NCI-H82 (cell line): ENCODE measurements at regions not wholly inside any gene's neighbourhood (a gene's known extent, or its start where the extent isn't known, plus 50 kb on each side); places are given as distances from the start of the nearest gene placed in this dataset.

Source experiments
- DNase-seq: peaks from one replicate; lab custom pipeline; 2025; lab: John Stamatoyannopoulos, UW

DNA sequence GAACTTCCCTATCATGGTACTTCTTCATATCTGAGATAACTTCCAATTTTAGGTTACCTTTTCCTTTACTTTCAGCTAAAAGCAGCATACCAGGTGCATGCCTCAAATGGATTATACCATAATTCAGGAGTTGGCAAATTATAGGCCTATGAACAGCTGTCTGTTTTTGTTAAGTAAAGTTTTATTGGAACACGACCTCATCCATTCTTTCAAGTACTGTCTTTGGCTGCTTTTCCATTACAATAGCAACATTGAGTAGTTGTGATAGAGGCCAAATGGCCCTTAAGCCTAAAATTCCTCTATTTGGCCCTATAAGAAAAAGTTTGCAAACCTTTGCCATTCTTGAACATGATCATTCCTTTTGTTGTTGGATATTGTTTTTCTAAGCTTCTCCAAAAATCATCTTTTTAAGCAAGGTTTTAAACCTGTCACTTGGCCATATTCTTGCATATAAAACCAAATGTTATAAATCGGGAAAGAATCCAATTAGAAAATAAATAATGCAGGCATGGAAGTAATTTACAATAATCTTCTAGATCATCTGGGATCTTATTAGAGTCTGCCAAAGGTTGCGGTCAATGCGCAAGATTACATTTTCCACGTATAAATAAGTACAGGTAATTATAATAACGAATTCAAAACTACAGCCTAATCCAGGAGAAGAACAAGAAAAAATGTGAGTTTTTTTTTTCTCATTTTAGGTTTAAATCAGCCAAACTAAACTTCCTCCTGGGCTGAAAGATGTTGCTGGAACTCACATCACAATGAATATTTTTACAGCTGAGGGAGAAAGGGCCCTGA, 226.5 kb upstream of the ANKRD55 start:
- no peak for DNase-seq

DNA sequence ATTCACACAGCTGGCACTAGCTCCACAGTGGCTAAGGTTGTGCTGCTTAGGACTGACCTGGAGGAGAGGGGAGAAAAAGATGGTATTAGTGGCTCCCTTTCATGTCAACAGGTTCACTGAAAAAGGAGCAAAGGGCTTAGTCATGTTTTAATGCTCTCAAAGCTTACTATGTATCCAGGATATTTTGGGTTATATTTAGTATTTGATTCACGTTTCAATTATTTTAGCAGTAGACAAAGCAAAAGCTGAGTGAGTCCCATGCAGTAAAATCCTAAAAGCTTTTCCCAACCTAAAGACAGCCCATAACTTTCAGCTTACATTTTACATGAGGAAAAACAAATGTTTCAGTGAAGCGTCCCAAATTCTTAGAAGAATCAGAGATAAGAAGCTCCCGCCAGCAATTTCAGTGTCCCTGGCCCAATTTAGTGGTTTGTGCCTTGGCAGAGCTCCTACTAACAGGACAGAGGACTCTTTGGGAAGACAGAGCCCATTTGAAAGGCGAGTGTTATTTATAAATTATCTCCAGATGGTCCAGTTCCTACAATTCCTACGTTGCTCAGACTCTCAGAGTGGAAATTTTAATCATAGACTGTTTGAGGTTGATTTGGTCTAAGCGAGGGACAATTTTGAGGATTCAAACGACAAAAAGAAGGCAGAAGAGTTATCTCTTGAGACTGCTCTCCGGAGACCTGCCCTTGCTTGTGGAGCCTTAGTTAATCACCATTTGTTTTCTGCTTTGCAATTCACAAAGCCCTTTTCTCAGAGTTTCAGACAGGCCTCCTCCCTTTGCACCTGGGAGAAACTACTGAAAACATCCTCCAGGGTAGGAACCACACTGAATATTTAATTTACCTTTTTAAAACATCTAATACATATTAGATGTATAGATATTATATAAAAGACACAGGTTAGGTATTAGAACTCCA, 225.0 kb upstream of the ANKRD55 start:
- DNase-seq = no peak

DNA sequence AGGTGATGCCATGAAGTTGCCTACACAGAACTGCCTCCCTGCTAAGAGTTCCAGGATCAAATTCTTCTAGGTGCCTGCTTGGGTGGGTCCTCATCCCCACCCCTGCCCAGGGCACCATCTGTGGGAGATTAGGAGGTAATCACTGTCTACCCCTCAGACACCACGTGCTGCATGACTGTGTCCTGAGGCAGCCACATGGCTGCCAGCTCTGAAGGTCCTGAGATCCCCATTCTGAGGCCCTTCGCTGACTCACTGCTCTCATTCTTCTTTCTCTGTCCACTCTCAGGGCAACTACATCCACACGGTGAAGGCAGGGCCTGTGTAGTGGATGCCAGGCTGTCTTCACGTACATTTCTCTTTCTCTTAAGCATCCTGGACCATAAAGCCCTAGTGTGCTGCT, 222.9 kb upstream of the ANKRD55 start:
- DNase-seq = peak; percentile 37

DNA sequence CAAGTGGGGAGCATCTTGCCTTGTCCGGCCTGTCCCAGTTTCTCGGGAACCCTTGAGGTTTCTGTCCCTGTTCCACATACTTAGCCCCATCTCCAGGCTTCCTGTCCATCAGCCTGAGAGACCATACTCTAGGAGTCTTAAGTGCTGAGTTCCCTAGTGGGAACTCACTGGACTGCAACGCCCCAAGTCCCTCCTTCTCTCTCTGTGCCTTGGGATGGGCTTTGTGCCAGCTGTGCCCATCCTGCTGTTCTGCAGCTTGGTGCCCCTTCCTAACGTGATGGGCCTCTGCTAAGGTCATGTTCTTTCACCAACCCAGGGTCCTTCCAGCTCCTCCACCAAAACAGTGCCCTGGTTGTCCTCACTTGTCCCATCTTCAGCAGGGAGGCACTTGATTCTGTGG, 222.3 kb upstream of the ANKRD55 start:
- DNase-seq = no peak

DNA sequence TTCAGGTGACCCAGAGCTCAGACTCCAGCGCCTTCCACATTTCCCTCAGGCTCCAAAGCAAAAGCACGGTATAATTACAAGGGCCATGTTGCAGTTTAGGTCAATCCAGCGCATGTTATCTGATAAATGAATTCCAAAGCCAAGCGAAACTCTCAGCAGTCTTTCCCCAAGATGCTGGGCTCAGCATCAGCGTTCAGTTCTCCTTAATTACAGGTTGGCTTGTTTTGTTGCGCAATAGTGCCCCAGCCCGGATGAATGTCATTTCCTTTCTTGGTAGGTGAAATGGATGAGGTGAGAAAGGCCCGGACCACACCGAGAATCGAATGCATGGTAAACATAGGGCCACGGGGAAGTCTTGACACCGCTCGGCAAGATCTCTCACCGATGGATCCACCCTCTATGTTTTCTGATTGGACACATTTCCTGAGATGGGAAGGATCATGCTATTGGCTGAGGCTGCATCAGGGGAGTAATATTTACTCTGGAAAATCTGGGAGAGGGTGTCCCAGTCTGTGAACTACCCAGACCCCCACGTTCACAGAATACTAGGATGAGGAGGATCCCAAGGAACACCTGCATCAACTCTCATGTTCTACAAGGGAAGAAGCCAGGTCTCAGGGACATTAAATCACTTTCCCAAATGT, 221.2 kb upstream of the ANKRD55 start:
- DNase-seq = no peak

DNA sequence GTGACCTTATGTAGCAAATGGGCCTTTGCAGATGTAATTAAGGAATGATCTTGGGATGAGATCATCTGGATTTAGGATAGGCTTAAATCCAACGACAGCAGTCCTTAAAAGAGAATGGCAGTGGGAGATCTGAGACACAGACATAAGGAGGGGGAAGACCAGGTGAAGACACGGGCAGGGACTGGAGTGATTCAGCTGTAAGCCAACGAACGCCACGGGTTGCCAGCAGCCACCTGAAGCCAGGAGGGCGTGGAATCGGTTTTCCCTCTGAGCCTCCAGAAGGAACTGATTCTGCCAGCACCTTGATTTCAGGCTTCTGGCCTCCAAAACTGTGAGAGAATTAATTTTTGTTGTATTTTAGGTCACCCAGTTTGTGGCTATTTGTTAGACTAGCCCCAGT, 218.6 kb upstream of the ANKRD55 start:
- peak; percentile 64 for DNase-seq

DNA sequence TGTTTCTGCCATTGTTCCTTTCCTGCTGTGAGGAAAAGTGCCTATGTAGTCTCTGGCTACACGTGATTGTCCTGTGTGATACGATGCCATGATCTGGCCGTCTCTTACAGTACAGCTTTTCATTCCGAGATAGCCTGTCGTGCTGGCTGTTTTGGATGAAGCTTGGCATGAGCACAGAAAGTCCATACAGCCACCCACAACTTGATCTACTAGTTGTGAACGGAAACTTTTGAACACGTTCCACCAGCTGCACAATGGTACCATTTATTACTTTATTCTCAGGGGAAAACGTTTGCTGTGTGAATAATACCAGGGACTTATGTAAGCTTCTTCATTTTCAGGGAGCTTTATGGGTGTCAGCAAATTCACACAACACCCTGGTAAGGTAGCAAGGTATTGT, 217.6 kb upstream of the ANKRD55 start:
- DNase-seq = no peak

DNA sequence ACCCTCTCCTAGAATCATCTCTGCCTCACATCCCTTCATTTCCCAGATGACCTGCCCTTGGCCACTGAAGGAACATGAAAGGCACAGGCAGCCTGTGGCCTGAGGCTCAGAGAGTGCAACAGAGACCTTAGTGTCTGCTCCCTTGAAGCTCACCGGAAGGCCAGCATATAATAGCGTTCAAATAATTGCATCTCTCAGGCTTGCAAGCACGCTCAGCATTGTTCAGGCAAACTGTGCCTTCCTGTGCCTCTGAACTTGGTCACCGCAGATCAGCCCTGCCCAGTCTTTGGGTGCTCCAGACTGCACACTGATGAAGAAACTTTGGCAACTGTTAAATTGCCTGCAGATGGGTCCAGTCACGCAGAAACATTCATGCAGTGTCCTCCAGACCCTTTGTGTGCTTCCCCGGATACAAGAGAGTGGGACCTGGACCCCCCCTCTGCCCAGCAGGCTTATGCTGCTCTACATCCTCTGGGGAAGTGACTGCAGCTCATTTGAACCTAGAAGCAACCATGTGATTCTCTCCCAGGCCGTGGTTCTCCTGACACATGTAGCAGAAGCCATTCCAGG, 216.0 kb upstream of the ANKRD55 start:
- DNase-seq = no peak

DNA sequence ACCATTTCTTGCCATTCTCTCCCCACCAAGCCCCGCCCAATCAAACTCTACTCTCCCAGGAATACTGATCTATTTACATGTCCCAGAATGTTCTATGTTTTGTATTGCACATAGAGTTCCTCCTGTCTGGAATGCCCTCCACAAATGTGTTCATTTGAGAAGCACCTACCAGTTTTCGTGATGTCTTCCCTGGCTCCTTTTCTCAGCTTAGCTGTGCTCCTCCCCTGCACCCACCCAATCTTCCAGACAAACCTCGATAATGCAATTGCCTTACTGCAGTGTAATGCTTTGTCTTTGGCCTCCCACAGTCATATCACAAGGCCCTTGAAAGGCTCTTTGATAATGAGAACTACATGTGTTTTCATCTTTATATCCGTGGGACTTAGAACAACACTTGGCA, 214.5 kb upstream of the ANKRD55 start:
- DNase-seq = no peak

DNA sequence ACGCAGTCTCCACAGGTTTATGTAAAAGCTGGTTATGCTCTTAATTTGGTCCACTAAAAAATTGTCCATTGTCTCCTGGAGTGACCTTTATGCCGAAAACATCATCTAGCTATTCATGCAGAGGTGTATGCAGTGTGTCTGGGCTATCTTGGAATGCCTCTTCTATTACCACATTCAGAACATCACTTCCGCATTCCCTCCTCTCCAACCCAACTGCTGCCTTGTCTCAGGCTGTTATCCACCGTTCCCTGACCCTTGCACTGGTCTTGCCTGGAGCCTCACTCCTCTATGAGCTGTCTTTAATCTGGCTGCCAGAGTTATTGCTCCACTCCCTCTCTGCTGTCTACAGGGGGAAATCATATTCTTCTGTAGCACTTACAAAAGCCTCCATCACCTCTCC, 214.1 kb upstream of the ANKRD55 start:
- DNase-seq = no peak

DNA sequence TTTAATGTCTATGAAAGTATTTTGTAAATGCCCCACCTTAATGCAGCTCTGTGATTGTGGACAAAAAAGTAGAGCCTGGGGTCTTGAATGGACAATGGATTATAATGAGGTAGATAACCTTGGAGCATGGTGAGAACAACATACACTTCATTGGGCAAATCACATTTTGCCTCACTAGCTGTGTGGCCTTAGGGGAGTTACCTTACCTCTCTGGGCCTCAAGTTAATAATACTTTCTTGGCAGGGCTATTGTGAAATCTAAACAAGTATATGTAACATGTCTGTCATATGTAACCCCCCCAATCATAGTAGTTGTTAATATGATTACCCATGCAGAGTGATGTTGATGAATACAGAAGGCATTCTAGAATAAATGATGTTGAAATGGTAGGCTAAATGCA, 213.6 kb upstream of the ANKRD55 start:
- no peak for DNase-seq

DNA sequence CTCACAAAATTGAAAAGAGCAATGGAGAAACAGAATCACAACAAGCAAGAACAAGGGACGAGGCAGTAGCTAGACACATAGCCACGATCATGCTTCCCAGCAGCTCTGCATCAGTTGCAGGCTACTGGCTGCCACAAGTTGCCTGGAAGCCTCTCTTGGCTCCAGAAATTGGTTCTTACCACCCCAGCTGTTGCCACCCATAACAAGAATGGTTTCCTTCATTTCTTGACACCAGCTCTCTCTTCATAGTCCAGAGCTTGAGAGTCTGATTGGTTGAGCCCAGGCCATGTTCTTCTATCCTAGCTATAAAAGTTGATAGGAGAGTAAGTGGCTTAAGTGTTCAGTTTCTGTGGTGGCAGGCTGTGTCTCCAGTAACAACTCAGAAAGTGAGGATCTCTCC, 210.7 kb upstream of the ANKRD55 start:
- DNase-seq = peak; percentile 5

DNA sequence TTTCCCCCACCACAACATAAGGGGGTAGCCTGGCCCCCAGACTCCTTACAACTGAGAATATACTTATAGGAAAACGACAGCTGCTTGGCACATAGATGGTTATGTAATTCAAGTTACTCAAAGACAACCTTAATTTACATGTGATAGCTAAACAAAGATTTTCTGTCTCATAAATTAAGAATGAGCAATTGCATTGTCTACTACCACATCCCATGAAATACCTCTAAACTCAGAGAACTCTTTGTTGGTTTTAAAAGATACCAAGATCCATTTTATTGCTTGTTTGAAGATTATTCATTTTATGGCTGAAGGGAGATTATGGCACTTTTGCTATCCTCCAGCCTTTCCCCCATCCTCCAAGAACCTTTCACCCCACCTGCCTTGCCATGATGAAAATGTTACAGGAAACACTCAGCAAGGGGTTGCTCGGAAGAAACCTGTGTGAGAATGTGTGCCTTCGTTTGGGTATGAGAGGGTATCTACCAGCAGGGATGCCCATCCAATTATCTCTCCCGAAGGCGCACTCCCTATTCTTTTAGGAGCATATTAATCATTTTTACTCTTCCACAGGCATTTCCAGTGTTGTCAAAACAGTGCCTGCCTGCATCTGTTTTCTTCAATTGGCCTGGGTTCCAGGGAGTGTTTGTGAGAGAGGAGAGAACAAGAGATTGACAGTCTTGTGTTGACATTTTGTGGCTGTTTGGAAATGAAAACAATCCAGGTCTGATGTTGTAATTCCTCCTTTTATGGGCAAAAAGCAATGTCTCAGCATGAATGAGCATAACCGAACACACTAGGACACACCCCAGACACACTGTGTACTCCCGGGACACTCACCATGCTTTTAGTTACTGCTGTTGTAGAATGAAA, 208.0 kb upstream of the ANKRD55 start:
- no peak for DNase-seq

DNA sequence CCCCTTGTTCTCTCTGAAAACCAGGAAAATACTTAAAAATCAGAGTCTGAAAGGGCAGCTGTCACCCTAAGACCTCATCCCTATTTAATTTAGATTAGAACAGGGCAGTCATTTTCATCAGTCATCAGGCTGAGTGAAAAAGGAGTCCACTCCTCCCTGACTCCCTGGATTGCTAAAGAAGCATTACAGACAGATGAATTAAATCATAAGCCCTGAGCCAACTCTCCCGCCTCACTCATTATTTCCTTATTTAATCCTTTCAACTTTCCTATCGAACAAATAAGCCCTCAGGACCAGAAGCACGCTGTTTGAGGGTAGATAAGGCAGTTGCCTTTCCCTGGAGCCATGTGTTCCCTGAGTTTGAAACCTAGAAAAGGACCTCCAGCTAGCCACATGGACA, 201.9 kb upstream of the ANKRD55 start:
- peak; percentile 48 for DNase-seq

DNA sequence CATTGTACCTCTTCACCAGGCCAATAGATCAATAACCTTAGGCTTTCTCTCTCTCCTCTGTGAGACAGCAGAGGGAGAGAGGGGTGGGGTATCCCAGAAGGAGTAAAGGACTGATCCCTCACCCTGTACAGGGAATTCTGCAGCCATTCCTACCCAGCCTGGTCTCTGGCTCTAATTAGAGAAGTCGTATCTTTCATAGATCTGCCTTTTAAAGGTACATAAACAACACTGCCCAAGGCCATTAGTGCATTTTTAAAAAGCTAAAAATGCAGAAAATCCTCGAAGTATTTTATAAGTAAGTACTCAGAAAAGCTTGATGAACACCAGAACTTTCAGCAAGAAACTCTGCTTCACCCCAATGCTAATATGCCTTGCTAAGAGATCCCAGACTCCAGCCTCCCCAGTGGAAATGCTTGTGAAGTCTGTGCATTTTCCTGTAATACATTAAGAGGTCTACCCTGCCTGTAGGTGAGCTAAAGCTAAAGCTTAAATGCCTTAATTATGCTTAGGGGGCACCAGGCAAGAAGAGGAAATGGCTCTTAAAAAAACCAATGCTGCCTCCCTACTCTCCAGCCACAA, 200.0 kb upstream of the ANKRD55 start:
- no peak for DNase-seq

DNA sequence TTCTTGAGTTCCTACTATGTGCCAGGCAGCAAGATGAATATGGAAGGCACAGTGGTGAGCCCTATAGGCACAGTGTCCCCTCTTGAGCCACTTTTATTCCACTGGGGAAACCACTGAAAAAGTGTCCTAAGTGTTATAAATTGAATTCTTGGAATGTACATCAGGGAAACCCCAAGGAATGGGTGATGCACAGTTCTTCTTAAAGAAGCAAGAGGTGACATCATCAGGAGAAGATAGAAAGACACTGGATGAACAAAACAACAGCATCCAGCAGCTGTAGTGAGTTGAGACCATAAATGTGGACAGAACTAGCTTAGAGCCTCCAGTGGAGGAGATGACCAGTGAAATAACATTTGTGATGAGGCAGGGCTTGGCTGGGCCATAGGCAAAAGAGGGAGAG, 199.2 kb upstream of the ANKRD55 start:
- no peak for DNase-seq

DNA sequence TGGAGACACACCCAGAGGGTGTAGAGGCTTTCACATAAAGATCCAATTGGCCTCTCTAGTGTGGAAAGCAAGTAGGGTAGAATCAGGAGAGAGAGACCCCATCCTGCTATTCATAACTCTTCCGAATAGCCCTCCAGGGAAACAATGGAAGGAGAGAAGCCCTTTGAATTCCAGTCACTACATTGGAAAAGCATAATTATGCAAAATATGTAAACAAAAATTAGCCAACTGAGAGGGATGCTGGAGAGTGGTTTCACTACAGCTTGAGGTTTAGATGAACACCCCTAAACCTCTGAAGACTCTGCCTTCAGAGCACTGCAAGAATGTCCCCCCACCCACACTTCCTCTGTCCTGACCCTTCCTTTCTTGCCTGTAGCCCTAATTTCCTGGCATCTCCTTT, 197.3 kb upstream of the ANKRD55 start:
- DNase-seq = no peak

DNA sequence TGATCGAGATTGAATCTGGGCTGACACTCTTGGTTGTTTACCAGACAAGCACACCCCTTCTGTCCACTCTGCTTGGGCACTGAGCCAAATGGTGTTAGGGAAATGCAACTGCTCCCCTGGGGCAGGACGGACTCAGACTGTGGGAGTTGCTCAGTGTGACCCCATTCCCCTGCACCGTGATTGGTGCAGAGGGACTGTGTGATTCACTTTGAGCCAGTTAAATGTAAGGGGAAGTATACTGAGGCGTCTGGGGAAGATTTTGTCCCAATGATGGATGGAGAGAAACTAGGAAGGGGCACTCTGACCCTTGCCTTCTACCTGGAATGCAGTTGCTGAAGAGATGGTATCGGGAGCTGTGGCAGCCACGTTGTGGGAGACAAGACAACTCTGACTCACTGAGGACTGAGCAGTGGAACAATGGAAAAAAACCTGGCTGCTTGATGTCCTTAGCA, 196.0 kb upstream of the ANKRD55 start:
- DNase-seq = peak; percentile 44

DNA sequence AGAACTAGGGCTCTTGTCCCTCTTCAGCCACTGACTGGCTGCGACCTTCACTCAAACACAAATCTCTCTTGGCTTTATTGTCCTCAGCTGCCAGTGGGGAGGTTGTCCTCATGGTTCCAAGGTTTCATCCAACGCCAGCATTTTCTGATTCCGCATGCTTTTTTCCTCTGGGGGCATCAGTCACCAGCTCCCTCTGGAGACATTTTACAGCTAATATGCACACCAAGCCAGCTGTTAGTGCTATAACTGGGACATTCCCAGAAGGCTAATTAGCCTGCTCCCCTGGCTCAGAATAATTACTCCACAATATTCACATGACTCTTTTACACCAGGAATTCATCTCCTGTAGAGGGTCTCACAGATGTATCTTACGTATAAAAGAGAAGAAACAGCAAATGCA, 193.6 kb upstream of the ANKRD55 start:
- DNase-seq = no peak

DNA sequence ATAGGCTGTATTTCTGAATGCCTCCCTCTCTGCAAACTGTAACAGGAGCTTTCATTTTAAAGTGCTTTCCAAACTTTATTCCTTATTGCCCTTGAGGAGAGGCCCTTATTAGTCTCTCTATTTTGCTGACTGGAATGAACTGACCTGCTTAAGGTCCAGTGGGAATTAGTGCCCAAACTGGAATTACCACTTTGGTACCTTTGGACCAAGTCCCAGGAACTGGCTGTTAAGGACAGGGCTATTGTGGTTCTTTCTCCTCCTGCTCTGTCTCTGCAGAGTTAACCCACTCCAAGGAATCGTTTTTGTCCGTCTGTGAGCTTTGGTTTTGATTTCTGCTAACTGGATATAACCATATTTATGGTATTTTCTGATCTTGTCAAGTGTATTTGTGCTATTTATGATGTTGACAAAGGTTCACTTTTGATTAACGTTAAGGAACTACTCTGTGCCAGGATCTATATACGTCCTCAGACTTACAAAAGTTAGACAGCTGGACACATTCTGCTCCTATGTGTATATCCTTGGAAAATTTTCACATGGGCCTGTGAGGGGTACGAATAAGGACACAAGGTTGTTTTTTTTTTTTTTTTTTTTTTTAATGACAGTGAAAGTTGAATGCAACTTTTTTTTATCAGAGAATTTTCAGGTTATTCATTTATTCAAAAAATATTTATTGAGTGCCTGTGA, 189.1 kb upstream of the ANKRD55 start:
- no peak for DNase-seq
